ENCODE measurements at regions not wholly inside any gene's neighbourhood (a gene's known extent, or its start where the extent isn't known, plus 50 kb on each side); places are given as distances from the start of the nearest gene placed in this dataset.

GRCh38 chr1:84048820-84049219 is 49.9 kb upstream of the TTLL7 start:
- TF ChIP-seq POLR2AphosphoS5 (IDR thresholded peaks at IDR 0.05) (no peak), POLR2A (IDR thresholded peaks at IDR 0.05) (no peak)

Measured in spleen (tissue), 3 donors.